ENCODE measurements at regions not wholly inside any gene's neighbourhood (a gene's known extent, or its start where the extent isn't known, plus 50 kb on each side); places are given as distances from the start of the nearest gene placed in this dataset.
"Not testable (repeated sequence)": the region's sequence is repeated elsewhere in the genome, so short reads cannot be mapped to it uniquely, and the experiment has no call there.

GRCh38 chr10:6813306-6813705, 233.2 kb upstream of the PRKCQ start:
- no peak for DNase-seq (ENCODE audit: low read depth)

- no peak for DNase-seq (ENCODE audit: low read depth)
Measured at GRCh38 chr10:6811153-6811552, 231.1 kb upstream of the PRKCQ start.

GRCh38 chr10:6803427-6803783, 223.3 kb upstream of the PRKCQ start:
- no peak for DNase-seq (ENCODE audit: low read depth)

GRCh38 chr10:6802759-6803426, 222.8 kb upstream of the PRKCQ start:
- no peak for DNase-seq (ENCODE audit: low read depth)

- DNase-seq (ENCODE audit: low read depth): no peak
Measured at GRCh38 chr10:6796231-6796630, 216.2 kb upstream of the PRKCQ start.

GRCh38 chr10:6795541-6795940, 215.5 kb upstream of the PRKCQ start:
- no peak for DNase-seq (ENCODE audit: low read depth)

GRCh38 chr10:6794841-6795240, 214.8 kb upstream of the PRKCQ start:
- DNase-seq (ENCODE audit: low read depth): not testable (repeated sequence)

GRCh38 chr10:6794441-6794840, 214.4 kb upstream of the PRKCQ start:
- no peak for DNase-seq (ENCODE audit: low read depth)

- DNase-seq (ENCODE audit: low read depth): no peak
Measured at GRCh38 chr10:6788731-6789130, 208.7 kb upstream of the PRKCQ start.

GRCh38 chr10:6788231-6788630, 208.2 kb upstream of the PRKCQ start:
- DNase-seq (ENCODE audit: low read depth): no peak

- no peak for DNase-seq (ENCODE audit: low read depth)
Measured at GRCh38 chr10:6787718-6788117, 207.6 kb upstream of the PRKCQ start.

- no peak for DNase-seq (ENCODE audit: low read depth)
Measured at GRCh38 chr10:6787091-6787490, 207.0 kb upstream of the PRKCQ start.

- DNase-seq (ENCODE audit: low read depth): no peak
Measured at GRCh38 chr10:6786579-6787031, 206.5 kb upstream of the PRKCQ start.

GRCh38 chr10:6784429-6784828, 204.4 kb upstream of the PRKCQ start:
- not testable (repeated sequence) for DNase-seq (ENCODE audit: low read depth)

- DNase-seq (ENCODE audit: low read depth): no peak
Measured at GRCh38 chr10:6783471-6783870, 203.4 kb upstream of the PRKCQ start.

GRCh38 chr10:6782378-6782777, 202.3 kb upstream of the PRKCQ start:
- no peak for DNase-seq (ENCODE audit: low read depth)

- no peak for DNase-seq (ENCODE audit: low read depth)
Measured at GRCh38 chr10:6781133-6781770, 201.2 kb upstream of the PRKCQ start.

GRCh38 chr10:6780008-6780677, 200.1 kb upstream of the PRKCQ start:
- DNase-seq (ENCODE audit: low read depth): no peak

GRCh38 chr10:6778992-6779701, 199.1 kb upstream of the PRKCQ start:
- DNase-seq (ENCODE audit: low read depth): no peak

GRCh38 chr10:6776170-6776569, 196.1 kb upstream of the PRKCQ start:
- DNase-seq (ENCODE audit: low read depth): no peak

GRCh38 chr10:6774406-6774805, 194.3 kb upstream of the PRKCQ start:
- DNase-seq (ENCODE audit: low read depth): no peak

GRCh38 chr10:6771331-6771730, 191.3 kb upstream of the PRKCQ start:
- no peak for DNase-seq (ENCODE audit: low read depth)

- no peak for DNase-seq (ENCODE audit: low read depth)
Measured at GRCh38 chr10:6770846-6771245, 190.8 kb upstream of the PRKCQ start.

Data from activated gamma-delta T cell treated with anti-CD3 and anti-CD28 coated beads, Interleukin-2, amount 50 U/mL, for 16 hours (primary cell).